ENCODE measurements at regions not wholly inside any gene's neighbourhood (a gene's known extent, or its start where the extent isn't known, plus 50 kb on each side); places are given as distances from the start of the nearest gene placed in this dataset.

- TF ChIP-seq EZH2 (IDR thresholded peaks at IDR 0.05; ENCODE audit: low read length, missing control alignments) (no peak), CTCF (conservative IDR thresholded peaks at IDR 0.05 in 1 of 2, IDR thresholded peaks at IDR 0.05 in 1 of 2; ENCODE audit: low read depth in 1 of 2, low read length in 2 of 2) (no peak)
These were observed 176.1 kb downstream of the TMEM18 start for GRCh38 chr2:501130-501529.
